ENCODE measurements at regions not wholly inside any gene's neighbourhood (a gene's known extent, or its start where the extent isn't known, plus 50 kb on each side); places are given as distances from the start of the nearest gene placed in this dataset.

DNA sequence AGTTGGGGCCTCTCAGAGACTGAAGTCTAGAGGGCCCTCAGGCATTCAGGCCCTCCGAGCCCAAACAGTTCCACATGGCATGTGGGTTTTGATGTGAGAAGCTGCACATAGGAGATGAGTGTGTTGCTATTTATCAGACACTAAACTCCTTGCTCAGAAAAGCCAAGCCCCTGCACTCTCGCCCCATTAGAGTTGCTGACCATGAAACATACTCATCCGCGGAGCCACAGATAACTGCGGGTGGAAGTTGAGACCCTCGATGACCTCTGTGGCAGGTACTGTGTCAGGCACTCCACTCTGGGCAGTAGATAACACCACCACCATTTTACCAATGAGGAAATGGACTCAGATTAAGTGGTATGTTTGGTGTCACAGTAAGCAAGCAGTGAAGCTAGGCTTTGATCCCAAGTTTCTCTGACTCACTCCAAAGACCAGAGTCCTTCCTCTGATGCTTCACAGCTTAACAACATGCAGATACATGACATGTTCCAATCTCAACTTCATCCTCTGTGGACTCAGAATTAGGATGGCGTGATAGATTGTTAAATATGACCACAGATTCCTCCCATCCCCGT is 202.1 kb downstream of the ADAMTS15 start:
- POLR2A ChIA-PET: no interaction called here
- CTCF ChIA-PET: interaction anchor here (1.2 to 2.2 kb wide), 2 partner anchors 212 to 215 kb away, joined by 5 read pairs; no protein-coding TSS in a partner anchor

DNA sequence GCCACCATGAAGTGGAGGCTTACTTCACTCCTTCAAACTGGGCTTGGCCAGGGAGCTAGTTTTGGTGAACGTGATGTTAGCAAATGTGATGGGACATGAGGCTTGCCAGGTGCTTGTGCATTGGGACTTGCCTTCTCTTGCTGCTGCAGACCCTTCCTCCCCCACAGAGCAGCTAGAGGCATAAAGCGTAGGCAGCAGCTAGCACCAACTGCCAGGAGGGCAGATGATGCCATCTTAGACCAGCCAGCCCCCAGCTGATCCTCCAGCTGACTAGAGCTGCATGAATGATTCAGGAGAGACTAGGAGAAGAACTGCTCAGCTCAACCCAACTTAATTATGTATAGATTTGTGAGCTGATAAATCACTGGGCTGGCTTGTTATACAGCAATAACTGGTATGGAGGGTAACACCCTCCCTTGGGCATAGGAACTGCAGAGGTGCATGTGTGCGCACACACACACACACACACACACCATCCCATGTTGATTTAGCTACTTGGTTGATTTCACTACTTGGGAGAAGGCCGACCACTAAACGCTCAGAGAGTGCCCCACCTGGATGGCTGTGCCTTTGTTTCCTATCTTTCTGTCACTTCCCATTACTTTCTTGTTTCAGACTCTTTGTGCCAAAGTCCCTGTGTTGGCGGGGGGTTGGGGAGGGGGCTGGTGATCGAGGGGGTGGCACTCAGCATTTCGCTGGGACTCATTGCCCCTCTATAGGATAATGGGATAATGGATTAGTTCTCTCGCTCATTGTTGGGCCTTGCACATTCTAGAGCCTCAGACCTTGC is 202.8 kb downstream of the ADAMTS15 start:
- TF ChIP-seq, protein P1, sequence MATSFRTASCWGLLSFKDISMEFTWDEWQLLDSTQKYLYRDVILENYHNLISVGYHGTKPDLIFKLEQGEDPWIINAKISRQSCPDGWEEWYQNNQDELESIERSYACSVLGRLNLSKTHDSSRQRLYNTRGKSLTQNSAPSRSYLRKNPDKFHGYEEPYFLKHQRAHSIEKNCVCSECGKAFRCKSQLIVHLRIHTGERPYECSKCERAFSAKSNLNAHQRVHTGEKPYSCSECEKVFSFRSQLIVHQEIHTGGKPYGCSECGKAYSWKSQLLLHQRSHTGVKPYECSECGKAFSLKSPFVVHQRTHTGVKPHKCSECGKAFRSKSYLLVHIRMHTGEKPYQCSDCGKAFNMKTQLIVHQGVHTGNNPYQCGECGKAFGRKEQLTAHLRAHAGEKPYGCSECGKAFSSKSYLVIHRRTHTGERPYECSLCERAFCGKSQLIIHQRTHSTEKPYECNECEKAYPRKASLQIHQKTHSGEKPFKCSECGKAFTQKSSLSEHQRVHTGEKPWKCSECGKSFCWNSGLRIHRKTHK (tag by site-specific recombination; IDR thresholded peaks at IDR 0.05): no peak
- TF ChIP-seq ZNF626 (tag by site-specific recombination; IDR thresholded peaks at IDR 0.05): no peak
- Histone ChIP-seq H3K27ac (ENCODE audit: extremely low read depth, low read depth, low read length) (no peak overlapping the region), H3K4me1 (ENCODE audit: control insufficient read depth, insufficient read depth, low read length) (no peaks in the 10 kb centered on the region), H3K36me3 (ENCODE audit: control insufficient read depth in 2 of 2, insufficient read depth in 1 of 2, low read length in 2 of 2) (no peaks in the 10 kb centered on the region), H3K4me3 (ENCODE audit: low read depth, low read length) (no peak overlapping the region), H3K9me3 (ENCODE audit: control insufficient read depth, insufficient read depth, low read depth, low read length) (no peaks in the 10 kb centered on the region)
- POLR2A ChIA-PET: no interaction called here
- CTCF ChIA-PET: interaction anchor here (0.6 to 2.2 kb wide), 3 partner anchors 121 to 216 kb away, joined by 3 to 5 read pairs (median 5); no protein-coding TSS in a partner anchor

More for the DNA sequence above, 202.1 kb downstream of the ADAMTS15 start:
- TF ChIP-seq ZSCAN30 (tag by site-specific recombination; IDR thresholded peaks at IDR 0.05) (no peak), ZNF623 (tag by site-specific recombination; IDR thresholded peaks at IDR 0.05) (no peak), ZNF670 (tag by site-specific recombination; IDR thresholded peaks at IDR 0.05; ENCODE audit: low read depth) (no peak), ZNF768 (tag by site-specific recombination; IDR thresholded peaks at IDR 0.05) (no peak), BCL11A (tag by site-specific recombination; IDR thresholded peaks at IDR 0.05; ENCODE audit: low read depth) (no peak), ZNF514 (tag by site-specific recombination; IDR thresholded peaks at IDR 0.05) (no peak), TCF7L2 (IDR thresholded peaks at IDR 0.05; ENCODE audit: borderline replicate concordance, low read depth, low read length) (no peak), IKZF3 (tag by site-specific recombination; IDR thresholded peaks at IDR 0.05) (no peak), ZNF266 (tag by site-specific recombination; IDR thresholded peaks at IDR 0.05; ENCODE audit: low read depth) (no peak), ZNF830 (tag by site-specific recombination; IDR thresholded peaks at IDR 0.05; ENCODE audit: low read depth) (no peak), SCRT1 (tag by site-specific recombination; IDR thresholded peaks at IDR 0.05; ENCODE audit: borderline replicate concordance) (no peak), ZNF10 (tag by site-specific recombination; IDR thresholded peaks at IDR 0.05) (no peak), ZNF292 (tag by site-specific recombination; IDR thresholded peaks at IDR 0.05; ENCODE audit: borderline replicate concordance, low read depth) (no peak), MEIS1 (CRISPR knock-in tag; IDR thresholded peaks at IDR 0.05; ENCODE audit: borderline replicate concordance) (no peak), ZIC2 (tag by site-specific recombination; IDR thresholded peaks at IDR 0.05) (no peak), ZNF843 (tag by site-specific recombination; IDR thresholded peaks at IDR 0.05) (no peak)
- TF ChIP-seq, protein P2, sequence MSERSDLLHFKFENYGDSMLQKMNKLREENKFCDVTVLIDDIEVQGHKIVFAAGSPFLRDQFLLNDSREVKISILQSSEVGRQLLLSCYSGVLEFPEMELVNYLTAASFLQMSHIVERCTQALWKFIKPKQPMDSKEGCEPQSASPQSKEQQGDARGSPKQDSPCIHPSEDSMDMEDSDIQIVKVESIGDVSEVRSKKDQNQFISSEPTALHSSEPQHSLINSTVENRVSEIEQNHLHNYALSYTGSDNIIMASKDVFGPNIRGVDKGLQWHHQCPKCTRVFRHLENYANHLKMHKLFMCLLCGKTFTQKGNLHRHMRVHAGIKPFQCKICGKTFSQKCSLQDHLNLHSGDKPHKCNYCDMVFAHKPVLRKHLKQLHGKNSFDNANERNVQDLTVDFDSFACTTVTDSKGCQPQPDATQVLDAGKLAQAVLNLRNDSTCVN (tag by site-specific recombination; optimal IDR thresholded peaks at IDR 0.05): no peak
- TF ChIP-seq, protein P3, sequence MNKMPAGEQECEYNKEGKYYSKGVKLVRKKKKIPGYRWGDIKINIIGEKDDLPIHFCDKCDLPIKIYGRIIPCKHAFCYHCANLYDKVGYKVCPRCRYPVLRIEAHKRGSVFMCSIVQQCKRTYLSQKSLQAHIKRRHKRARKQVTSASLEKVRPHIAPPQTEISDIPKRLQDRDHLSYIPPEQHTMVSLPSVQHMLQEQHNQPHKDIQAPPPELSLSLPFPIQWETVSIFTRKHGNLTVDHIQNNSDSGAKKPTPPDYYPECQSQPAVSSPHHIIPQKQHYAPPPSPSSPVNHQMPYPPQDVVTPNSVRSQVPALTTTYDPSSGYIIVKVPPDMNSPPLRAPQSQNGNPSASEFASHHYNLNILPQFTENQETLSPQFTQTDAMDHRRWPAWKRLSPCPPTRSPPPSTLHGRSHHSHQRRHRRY (tag by site-specific recombination; IDR thresholded peaks at IDR 0.05): no peak
- TF ChIP-seq, protein P4, sequence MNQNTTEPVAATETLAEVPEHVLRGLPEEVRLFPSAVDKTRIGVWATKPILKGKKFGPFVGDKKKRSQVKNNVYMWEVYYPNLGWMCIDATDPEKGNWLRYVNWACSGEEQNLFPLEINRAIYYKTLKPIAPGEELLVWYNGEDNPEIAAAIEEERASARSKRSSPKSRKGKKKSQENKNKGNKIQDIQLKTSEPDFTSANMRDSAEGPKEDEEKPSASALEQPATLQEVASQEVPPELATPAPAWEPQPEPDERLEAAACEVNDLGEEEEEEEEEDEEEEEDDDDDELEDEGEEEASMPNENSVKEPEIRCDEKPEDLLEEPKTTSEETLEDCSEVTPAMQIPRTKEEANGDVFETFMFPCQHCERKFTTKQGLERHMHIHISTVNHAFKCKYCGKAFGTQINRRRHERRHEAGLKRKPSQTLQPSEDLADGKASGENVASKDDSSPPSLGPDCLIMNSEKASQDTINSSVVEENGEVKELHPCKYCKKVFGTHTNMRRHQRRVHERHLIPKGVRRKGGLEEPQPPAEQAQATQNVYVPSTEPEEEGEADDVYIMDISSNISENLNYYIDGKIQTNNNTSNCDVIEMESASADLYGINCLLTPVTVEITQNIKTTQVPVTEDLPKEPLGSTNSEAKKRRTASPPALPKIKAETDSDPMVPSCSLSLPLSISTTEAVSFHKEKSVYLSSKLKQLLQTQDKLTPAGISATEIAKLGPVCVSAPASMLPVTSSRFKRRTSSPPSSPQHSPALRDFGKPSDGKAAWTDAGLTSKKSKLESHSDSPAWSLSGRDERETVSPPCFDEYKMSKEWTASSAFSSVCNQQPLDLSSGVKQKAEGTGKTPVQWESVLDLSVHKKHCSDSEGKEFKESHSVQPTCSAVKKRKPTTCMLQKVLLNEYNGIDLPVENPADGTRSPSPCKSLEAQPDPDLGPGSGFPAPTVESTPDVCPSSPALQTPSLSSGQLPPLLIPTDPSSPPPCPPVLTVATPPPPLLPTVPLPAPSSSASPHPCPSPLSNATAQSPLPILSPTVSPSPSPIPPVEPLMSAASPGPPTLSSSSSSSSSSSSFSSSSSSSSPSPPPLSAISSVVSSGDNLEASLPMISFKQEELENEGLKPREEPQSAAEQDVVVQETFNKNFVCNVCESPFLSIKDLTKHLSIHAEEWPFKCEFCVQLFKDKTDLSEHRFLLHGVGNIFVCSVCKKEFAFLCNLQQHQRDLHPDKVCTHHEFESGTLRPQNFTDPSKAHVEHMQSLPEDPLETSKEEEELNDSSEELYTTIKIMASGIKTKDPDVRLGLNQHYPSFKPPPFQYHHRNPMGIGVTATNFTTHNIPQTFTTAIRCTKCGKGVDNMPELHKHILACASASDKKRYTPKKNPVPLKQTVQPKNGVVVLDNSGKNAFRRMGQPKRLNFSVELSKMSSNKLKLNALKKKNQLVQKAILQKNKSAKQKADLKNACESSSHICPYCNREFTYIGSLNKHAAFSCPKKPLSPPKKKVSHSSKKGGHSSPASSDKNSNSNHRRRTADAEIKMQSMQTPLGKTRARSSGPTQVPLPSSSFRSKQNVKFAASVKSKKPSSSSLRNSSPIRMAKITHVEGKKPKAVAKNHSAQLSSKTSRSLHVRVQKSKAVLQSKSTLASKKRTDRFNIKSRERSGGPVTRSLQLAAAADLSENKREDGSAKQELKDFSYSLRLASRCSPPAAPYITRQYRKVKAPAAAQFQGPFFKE (tag by site-specific recombination; IDR thresholded peaks at IDR 0.05; ENCODE audit: borderline replicate concordance): no peak
- H3K4me1 ChIP-seq (ENCODE audit: control insufficient read depth, insufficient read depth, low read length): no peaks in the 10 kb centered on the region
- H3K36me3 ChIP-seq (ENCODE audit: control insufficient read depth in 2 of 2, insufficient read depth in 1 of 2, low read length in 2 of 2): no peaks in the 10 kb centered on the region
- H3K9me3 ChIP-seq (ENCODE audit: control insufficient read depth, insufficient read depth, low read depth, low read length): no peaks in the 10 kb centered on the region
- no peak overlapping the region for H3K4me3 ChIP-seq (ENCODE audit: low read depth, low read length)
- no peak overlapping the region for H3K27ac ChIP-seq (ENCODE audit: extremely low read depth, low read depth, low read length)
